HG02885 (cell line): ENCODE measurements at regions not wholly inside any gene's neighbourhood (a gene's known extent, or its start where the extent isn't known, plus 50 kb on each side); places are given as distances from the start of the nearest gene placed in this dataset.

Experiments used
- ATAC-seq: cut with Tn5 transposase; IDR thresholded peaks from one replicate; pipeline ENCODE4 v1.9.1; 2021; ENCODE audit warnings: mild to moderate bottlenecking; ENCODE audit not compliant: unreplicated experiment, poor library complexity

DNA sequence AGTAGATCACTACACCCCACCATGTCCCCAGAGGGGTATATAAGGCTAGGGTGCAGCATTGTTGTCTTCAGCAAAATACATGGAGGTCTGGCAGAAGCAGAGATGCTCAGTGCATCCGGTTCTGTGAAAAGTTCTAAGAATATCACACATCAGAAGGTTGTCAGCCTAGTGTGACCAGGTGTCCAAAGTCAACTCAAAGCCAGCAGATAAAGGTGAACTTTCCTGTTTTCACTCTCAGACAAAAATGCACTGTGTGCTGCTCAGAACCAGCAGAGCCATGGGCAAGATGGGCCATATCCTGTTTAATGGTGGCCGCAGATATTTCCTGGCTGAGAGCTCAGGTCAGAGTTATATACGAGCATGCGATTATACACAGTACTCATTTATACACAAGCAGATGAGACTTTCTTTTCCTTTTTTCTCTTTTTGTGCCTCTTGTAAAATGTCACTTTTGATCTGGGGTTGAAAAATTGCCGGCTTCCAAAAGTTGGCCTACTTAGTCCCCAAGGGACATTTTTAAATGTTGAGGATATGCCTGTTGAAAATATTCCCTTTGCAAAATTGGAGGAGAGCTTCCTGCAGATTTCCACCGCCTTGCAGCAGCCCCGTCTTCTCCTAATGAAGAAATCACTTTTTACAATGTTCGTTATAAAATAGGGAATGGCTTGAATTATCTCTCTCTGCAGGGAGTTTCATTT, 425.6 kb upstream of the SALL1 start:
- no peak for ATAC-seq

DNA sequence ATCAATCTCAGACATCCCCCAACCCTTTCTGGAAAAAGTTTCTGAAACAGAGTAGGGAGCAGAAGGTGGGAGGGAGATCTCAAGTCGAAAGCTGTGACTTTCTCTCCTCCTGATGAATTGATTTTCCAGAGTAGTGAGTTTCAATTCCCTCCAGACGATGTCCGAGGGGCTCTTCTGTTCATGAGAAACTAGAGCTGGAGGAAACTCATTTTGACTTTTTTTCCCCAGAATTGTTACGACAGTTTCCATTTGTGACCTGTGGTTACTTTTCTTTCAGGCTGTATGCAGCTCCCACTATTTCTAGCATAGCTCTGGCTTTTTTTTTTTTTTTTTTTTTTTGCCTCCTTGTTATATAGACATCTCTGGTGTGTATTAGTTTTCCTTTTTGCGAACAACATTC, 422.1 kb upstream of the SALL1 start:
- no peak for ATAC-seq

DNA sequence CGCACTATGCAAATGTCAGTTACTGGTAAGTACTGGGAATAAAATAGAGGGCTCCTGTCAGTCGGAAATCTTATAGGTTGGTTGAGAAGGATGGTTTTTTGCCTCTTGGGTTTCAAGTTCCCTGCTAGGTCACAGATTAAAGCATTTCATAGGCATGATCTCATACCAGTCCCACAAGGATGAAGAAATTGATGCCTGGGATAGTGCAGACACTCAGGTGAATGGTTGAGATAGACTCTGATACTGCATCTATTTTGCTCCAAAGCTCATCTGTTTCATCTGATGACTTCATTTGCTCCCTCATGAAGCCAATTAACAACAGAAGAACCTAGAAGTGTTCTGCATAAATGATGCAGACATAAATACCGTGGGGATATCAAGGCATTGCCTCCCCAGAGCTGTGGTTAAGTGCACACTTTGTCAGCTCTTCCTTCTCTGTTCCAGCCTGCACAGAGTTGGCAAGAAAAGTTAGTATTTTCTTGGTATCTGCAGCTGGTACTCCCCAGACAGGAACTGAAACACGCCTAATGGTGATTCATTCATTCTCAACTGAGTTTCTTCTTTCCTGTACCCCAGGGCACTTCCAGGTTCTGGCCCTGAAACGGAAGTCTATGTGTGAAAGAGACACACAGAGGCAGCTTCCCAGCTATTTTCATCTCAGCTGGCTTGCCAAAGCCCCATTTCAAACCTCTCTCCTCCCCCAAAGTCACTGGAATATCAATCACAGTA, 418.3 kb upstream of the SALL1 start:
- peak; percentile 58 for ATAC-seq

DNA sequence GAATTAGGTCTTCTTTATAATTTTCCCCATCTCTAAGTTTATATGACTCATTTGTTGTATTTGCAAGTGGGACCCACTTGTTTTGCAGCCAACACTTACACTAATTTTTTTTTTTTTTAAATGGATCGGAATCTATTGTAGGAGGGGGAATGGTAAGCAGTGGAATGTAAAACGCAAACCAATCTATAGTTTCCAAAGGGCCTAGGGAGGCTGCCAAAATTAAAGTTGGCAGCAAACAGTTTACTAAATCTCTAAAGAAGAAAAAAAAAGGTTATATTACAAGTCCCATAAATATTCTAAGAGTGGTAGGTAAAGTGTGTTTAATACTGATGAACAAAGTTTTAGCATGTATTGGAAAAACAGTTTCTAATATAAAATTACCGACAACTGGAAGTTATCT, 416.8 kb upstream of the SALL1 start:
- ATAC-seq, result no peak

DNA sequence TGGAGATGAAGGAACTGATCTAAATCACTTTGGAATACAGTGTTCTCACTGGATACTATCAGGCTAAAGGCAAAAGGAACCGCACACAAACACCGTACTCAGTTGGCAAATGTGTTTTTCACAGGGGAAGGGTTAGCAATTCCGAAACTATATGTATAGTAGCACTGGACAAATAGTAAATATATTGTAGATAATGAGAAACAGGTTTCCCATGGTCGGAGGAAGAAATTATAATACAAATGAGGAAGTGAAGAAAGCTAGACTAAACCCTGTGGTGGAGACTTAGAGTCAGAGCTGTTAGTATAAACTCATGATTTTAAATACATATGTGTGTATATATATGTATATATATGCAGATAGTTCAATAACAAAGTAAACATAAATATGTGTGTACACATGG, 414.1 kb upstream of the SALL1 start:
- peak; percentile 71 for ATAC-seq

DNA sequence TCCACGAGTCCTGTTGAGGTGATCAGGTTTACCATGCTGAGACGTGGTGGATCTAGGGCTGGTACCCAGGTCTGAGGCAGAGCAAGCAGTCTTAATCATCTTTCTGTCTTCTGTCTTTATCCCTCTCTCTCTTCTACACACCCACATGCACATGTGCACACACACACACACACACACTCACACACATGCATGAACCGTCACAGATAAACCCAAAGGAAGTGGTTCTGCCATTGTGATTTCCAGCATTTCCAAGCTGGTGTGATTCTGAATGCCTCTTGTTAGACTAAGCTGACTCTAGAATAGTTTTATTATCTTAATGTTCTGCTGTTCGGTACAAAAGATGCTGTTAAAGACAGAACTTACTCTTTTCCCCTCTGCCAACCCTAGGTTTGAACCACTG, 411.8 kb upstream of the SALL1 start:
- no peak for ATAC-seq

DNA sequence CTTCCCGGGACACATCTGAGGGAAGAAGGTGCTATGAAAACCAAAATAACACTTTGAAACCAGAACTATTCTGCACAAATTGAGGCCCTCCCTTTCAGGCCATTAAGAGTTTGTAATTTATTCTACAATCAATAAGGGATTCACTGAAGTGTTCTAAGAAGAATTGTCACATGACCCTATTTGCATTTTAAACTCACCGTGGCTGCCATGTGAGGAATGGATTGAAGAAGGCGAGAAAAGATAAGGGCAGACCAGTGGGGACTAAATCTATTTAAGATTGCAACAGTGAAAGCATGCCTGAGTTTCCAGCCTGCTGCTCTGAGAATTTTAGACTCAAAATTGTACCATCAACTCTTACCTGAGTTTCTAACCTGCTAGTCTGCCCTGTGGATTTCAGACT, 408.8 kb upstream of the SALL1 start:
- no peak for ATAC-seq

DNA sequence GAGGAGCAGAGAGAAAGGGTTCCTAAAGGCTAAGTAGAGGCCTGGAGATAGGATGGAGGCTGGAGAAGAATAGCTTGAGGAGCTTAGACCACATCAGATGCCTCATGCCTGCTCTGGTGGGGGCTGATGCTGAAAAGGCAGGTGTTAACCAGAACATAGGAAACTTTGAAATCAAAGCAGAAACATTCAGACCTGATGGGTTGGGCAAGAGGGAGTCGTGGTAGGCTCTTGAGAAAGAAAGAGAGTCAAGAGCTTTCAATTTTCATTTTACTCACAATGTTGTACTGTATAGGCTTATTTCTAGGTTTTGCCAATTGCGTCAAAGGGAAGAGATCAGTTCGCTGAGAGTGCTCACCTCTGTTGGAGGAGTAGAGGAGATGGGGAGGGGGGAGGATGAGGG, 406.6 kb upstream of the SALL1 start:
- ATAC-seq, result no peak

DNA sequence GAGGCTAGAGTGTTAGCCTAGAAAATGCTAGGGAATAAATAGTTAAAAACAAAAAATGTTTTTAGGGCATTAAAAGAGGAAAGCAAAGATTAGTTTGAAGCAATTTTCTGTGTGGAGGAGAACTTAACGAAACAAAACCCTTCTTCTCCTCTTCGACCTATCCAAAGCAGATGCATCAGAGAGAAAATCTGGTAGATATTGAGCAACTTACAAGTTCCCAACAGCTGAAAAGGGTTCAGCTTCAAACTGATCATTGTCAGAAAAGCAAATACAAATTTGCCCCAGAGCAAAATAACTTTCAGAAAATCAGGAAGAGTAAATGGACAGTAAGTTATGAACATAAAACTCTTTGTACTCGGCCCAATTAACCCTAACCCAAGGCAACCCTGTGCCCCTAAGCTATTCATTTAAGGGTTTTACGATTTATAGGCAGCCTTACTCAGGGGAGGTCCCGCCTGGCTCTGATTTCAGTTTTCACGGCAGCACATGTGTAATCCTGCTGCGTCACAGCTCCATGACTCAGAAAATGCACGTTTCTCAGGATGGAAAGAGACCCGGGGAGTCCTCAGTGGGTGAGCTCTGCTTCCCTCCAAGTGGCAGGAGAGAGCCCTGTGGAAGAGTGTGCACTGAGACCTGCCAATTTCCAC, 405.7 kb upstream of the SALL1 start:
- ATAC-seq, result no peak

DNA sequence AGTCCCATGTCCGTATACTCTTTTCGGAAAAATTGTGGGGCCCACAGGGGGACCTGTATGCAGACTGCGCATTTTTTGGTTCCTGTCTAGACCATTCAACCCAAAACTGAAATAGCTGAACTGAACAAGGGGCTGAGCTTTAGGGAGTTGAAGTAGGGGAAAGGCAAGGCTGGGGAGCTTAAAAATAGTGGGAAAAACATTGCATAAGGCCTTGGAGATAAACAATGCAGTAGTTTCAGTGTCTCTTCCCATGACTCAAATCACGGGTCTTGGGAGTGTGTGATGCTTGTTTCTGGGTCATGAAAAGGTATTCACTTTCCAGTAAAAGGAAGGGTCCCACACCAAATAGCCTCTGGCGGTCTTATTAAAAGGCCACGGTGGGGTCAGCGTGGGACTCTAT, 402.8 kb upstream of the SALL1 start:
- no peak for ATAC-seq

DNA sequence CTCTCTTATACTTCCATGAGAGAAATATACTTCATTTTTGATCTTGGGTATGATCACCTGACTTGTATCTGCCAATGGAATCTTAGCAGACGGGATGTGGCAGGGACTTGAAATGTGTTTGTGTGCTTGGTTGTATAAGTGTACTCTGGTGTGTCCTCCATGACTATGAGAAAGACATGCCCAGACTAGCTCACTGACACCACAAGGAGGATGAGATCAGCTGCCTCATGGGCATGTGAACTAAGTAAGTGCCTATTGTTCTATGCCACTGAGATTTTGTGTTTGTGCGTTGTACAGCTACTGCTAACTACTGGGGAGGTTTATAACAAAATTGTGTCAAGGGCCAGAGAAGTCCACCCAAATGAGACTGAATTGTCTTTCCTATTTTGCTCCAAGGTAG, 402.2 kb upstream of the SALL1 start:
- ATAC-seq, result no peak

DNA sequence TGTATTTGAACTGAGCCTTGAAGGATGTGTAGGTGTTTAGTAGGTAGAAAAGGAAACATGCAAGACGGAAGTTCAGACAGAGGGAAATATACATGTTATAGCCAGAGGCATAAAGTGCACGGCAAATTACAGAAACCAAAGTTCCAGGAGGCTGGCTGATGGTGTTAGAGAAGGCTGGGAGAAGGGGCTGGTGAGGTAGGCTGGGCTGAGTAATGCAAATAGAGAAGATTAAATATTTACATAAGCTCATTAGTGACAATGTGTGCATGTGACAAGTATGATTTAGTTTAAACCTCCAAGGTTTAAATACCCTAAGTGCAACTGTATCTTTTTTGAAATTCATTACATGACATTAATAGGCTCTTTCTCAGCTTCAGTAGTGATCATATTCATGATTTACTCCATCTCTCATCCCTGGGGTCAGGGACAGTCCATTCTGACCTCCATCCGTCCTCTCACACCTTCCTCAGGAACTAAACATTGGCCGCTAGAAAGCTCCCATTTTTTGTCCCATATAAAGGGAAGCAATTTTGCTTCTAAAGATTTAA, 399.8 kb upstream of the SALL1 start:
- no peak for ATAC-seq

DNA sequence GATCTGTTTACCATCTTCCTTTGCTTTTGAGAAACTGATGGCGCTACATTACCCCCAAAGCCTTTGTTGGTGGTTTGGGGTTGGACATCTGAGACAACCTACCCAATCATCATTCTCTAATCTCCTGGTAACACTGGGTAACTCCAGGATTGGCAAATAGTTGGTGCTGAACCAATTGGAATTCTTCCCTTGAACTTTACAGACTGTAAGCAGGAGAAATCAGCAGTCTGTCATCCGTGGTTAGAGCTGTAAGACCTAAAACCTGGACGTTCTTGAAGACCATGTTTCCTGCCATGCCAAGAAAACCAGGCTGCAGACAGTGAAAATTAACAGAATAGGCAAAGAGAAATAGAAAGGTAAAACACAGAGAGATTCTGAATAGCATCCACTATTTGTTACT, 398.8 kb upstream of the SALL1 start:
- ATAC-seq, result no peak

DNA sequence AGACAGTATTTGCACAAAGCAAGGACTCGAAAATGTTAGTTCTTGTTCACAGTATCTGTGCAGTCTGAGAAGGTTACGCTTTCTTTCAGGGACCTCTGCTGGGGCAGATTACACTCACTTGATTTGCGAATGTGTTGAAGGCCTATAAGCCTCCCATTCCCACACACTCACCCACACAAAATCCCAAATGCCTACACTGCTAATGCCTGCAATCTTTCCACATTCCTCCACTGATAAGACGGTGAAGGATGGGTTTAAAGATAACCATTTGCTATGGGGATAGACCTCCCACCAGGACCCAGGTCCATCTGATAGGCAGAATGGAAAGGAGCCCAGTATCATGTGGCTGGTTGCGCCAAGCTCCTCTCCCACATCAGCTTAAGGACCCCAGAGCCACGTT, 394.9 kb upstream of the SALL1 start:
- no peak for ATAC-seq

DNA sequence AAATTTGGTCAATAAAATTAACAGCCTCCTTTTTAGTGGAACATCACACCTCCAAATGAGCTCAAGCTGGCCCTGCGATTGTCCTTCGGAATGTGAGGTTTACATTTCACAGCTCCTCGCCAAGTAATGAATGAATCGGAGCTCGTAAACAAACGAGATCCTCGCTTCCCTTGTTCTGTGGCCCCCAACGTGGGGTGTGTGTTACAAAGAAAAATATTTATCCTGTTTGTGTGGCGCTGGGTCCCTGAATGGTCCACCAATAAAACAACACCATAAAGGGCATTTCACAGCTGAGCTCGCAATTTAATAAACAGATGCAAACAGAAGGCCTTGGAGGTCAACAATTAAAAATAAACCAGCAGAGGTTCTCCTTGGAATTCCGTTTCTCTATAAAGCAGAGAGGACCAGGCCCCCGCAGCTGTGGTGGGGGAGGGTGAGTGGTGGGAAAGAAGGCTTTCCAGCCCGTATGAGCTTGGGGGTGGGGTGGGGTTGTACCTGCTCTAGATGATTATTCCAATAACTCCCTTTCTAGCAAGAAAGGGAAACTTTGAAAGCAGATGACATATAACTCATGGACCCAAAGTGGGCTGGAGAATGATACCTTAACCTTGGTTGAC, 393.9 kb upstream of the SALL1 start:
- no peak for ATAC-seq

DNA sequence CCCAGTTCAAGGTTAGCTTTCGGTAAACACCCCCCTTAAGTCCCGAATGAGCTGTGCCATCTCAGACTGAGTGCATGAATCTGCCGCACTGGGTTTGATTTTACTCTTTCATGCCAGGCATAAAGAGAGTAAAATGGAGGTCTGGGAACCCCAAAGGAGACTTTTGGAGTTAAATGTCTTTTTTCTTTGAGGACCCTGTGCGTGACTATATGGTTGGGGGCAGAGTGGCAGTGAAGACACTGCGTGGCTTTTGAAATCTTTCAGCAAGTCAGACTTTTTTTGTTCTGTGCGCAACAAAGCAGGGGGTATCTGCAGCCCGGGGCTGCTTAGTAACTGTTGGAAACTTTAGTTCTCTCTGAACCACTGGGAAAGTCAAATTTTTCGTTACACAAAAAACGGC, 392.9 kb upstream of the SALL1 start:
- ATAC-seq, result no peak

DNA sequence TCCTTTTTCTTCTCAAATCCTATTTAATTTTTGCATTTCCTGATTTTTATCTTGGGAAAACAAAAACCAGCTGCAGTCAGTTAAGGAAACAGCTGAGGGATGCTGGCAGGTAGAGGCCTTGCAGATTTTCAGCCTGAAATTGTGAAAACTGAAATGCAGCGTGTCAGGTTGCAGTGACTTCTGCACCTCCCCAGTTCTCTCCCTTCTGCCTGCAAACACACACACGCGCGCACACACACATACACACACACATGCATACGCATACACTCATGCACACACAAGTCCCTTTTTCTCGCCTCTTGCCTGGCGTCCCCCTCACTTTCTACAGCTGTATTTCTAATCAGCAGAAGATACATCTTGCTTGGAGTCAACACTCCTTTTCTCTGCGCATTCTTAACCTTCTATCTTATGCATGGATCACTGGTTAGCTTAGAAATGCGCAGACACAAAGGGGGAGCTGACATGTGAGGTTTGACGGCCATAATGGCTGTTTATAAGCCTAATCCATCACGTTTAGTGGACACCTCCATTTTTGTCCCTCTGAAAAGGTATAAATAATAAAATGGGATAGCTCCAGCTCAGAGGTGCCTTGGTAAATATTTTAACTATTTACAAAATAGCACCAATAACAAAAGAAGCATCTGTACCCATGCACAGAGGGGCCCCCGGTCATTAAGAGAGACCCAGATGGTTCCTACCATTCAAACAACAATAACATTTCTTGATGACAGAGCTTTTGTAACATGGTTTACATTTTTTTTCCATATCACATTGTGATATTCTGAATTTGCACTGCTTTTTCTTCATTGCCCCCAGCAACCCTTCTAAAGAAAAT, 392.1 kb upstream of the SALL1 start:
- ATAC-seq, result no peak

DNA sequence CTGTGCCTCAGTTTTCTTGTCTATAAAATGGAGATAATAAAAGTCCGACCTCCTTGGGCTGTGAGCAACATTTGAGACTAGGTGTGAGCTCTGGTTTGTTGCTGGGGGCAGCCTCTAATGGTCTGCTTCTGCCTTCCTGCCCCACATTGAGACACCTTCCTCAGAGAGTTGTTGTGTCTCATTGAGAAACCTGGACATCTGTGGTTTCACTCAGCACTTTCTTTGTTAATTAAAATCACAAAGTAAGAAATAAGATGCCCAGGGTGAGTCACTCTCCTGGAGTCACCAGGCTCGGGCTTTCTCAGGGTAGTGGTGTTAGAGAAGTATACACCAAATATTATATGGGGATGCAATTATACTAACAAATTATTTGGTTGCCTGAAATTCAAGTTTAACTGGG, 389.2 kb upstream of the SALL1 start:
- no peak for ATAC-seq

DNA sequence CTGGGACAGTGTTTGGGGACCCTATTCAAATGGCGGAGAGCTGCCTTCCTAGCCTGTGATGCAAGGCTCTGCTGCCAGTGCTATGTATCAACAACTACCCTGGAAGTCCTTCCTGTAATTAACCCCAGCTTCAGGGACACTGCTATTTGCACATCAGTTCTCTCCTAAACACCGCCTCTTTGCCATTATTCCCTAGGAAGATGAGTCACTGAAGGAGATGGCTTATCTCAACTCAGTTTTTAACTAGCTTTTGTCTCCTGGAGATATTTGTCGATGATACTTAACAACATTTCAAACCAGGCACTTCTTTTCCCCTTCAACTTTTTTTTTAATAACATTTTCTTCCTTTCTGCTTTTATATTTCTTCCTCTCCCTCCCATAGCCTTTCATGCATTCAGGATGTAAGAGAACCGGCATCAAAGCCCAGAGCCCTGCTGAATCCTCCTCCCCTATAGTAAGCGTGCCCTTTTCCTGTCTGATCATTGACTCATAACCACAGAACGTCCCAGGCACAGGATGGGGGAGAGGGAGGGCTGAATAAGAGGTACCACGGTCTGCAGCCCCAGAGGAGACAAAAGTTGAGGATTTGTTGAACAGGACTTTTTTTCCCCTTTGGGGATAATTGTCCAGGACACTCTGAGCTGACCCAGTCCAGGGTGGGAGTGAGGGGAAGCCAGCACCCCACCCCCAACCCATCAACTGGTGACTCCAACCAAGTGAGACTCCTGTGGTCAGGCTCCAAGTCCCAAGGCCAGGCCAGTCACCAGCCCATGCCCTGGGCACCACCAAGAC, 387.8 kb upstream of the SALL1 start:
- no peak for ATAC-seq
